ENCODE measurements at regions not wholly inside any gene's neighbourhood (a gene's known extent, or its start where the extent isn't known, plus 50 kb on each side); places are given as distances from the start of the nearest gene placed in this dataset.

DNA sequence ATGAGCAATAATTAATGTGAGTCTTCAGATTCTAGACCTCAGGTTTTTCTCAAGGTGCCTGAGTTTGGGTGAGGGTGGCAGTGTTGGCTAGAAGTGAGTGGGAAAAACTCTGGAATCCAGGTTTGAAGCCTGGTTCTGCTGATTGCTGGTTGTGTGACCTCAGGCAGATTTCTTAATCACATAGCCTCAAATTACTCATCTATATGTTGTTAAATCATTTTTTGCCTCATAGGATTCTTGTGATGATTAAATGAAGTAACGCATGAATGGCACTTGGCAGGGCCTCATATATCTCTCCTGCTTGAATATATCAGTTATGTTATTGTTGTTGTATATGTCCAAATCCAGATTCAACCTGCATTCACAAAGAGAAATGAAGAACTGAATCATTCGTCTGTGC lies 60.5 kb downstream of the NR2F2 start:
- DNase-seq = no peak

DNA sequence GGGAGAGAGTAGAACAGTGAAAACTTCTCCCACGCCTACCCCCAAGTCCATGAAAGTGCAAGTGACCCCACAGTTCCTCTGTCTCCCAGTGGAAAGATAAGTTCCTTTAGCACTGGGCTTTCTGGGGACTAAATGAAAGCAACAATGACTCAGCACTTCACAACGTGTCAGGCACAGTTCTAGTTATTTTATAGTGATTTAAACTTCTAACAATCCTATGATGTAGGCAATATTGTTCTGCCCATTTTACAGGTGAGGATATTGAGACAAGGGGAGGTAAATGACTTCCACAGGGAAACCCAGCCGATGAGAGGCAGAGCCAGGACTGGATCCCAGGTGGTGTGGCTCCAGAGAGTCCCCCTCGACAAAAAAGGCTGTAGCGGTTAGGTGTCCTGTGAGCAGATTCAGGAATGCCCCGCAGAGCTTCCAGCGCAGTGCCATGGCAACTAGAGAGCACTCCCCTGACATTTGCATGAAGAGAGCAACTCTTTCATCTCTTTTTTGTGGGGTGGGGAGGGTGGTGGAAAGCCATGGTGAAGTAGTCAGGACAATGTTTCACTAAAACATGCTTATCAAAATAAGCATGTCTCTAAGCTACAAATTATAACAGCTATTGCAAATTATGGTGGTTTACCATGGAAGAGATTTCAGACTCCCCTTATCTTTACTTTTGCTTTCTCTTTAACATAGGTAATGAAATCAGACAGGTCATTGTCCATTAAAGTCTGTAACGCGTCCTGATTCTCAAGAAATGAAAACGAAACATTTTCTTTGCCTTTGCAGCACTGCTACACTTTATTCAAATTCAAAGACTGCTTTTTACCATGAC lies 62.1 kb downstream of the NR2F2 start:
- DNase-seq = no peak

DNA sequence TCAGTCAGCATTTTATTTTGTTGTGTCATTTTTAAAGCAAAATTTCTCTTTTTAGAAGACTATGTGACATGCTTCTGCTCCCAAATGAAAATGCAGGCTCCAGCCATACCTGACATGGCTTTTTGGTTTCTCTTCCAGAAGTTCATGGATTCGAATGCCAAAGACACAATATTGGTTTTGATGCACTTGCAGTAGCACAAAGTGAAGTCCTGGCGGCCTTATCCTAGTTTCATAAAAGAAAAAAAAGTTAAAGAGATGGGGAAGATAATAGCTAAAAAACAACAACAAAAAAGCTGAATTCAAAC lies 62.7 kb downstream of the NR2F2 start:
- DNase-seq = no peak

DNA sequence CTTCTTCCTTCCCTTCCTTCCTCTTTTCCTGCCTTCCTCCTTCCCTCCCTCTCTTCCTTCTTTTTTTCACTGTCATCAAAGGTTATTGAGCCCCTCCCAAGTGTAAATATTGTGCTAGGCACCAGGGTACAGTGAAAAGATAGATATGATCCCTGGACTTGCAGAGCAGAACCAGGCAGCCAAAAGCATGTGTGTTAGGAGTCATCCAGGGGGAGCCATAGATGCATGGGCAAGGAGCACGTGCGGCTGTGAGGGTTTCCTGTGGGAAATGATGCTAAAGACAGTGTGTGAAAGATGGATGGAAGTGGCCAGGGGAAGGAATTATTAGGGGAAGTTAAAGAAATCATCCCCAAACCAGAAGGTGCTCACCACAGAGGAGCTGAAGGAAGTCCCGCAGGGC lies 65.2 kb downstream of the NR2F2 start:
- no peak for DNase-seq

DNA sequence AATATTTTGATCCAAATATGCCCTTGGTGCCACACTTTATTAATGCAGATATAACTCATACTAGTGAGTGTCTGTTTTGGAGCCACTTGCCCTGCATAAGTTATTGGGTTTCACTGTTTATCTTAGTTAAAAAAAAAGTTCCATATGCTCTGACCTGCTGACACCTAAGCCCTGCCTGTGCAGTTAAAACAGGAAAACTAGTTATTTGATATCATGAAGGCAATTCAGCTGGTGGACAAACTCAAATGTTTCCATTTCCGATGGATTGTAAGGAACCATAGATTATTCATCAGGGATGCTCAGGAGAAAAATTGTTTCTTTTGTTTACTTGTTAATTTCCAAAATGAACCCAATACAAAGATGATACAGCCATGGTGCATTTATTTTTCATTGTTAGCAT lies 68.3 kb downstream of the NR2F2 start:
- DNase-seq = no peak

DNA sequence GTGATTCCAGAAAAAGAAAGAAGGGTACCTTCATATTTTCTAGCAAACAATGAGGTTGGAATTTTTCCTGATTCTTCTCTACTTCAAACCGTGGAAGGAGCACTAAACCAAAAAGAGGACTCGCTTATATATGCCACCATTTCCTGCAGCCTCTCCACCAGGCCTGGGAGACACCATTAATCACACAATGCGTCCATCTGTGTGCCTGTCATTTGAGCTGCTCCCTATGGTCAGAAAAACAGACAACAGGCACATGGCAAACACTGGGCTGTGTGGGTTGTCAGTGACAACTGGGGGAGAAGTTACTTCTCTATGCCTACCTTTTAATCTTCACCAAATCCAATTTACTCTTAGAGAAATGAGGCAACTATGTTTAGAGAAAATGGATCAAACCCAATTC lies 71.9 kb downstream of the NR2F2 start:
- DNase-seq = no peak

DNA sequence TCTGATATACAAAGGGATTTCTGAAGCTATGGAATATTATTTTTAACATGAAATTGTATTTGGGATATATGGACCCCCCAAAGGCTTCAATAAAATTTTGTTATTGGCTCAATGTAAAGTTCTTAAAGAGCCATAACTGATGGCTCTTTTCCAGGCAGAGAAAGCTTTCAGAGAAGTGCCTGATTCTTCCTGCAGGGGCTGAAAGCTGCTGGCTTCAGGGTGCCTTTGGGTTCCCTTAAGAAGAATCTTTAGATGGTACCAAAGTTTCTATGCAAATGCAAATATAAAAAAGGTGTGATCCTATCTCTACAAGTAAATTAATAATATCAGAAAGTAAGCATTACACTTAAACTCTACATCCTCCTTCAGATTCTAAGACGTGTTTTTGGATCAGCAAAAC lies 72.6 kb downstream of the NR2F2 start:
- no peak for DNase-seq

DNA sequence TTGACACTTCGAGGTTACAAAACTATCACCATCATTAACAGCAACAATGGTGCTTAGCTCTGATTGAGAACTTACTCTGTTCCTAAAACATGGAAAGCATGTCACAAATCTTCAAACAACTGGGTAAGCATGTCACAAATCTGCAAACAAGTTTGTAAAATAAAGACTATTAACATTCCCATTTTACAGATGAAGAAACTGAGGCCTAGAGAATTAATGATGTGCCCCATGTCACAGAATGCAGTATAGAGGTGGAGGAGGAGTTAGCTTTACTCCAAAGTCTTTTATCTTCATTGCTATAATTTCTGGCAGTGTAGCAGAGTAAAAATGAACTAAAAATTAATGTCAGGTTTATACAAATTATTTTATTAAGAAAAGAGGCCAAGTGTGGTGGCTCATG lies 73.4 kb downstream of the NR2F2 start:
- no peak for DNase-seq

DNA sequence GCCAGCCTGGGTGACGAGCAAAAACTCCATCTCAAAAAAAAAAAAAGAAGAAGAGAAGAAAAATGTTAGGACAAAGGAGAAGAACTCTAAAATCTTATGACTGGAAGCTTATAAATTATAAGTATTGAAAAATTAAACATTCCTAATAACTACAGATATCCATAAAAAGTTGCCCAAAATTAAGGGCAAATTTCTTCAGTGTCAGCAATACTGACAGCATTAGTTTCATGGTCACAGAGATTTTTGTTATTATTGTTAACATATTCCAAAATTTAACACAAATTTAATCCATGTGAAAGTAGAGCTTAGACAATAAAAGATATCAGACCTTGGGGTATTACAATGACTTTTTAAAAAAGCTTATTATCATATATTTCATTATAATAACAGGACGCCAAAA lies 74.1 kb downstream of the NR2F2 start:
- DNase-seq = no peak

DNA sequence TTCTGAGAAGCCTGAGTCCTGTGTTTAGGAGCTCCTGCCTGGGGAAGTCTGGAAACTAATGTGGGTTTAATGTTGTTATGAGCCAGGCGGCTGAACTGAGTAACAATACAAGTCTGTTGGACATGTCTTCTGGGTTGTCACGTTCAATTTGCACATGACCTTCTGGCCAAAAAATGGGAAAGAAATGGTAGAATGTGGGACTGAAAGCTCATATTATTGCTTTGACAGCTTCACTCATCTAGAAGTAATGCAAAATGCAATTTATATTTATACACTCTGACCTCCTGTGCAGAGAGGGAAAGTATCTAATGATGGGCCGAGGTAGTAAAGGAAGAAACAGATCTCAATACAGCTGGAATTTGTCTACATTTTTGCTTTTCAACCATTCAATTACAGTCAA lies 75.8 kb downstream of the NR2F2 start:
- DNase-seq = no peak

DNA sequence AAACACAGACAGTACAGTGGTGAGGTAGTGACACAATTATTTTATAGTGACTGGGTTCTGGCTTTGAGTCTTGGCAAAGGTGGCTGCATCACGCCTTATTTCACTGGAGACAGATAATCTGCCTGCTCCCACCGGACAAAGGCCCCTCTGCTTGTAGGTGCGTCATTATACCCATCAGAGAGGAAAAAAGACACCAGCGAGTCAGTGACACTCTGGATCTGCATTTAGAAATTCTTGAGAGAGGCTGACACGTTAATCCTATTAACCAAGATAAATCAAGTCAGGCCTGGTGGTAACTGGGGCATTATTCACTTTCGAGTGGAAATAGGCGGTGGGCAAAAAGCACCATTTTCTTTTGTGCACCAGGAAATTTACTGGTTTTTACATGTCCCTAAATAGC lies 76.2 kb downstream of the NR2F2 start:
- DNase-seq = no peak

DNA sequence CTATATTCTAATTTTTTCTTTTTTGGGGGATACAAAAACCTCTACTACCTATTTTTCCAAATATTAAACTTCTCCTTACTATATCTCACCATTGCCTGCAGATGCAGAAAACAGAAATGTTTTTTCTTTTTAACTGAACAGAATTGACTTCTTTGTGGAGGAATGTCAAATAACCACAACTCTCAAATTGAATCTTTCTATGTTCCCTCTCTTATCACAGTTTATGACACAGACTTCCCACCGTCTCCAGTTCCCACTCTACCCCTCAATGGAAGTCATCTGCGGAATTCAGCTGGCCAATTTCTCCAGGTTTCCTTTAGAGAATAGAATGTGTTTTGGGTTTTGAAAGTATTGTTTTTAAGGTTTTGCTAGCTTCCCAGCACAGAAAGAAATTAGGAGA lies 77.0 kb downstream of the NR2F2 start:
- DNase-seq = no peak

DNA sequence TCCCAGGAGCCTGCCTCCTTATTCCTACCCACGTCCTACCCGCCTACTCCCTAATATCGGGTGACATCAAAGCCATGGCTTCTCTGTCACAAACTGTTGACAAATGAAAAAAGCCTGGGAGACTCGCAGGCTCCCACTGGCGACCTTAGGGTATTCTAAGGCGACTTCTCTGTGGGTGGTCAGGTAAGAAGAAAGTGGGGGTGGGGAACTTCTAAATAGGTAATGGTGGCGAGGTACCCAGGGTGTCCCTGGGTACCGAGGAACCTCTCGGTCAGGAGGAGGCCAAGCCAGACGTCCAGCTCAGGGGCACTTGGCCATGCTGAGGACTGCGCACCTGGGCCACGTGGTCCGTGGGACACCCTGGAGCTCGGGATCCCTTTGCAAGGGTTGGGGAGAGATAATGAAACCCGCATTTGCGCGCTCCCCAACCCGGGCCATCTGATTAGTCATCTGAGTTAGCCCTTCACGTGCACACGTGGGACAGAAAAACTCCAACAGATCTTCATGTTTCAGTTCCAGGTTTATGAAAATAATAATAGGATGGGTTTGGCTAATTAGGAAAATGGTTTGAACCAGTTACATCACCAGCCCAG lies 78.2 kb downstream of the NR2F2 start:
- no peak for DNase-seq

DNA sequence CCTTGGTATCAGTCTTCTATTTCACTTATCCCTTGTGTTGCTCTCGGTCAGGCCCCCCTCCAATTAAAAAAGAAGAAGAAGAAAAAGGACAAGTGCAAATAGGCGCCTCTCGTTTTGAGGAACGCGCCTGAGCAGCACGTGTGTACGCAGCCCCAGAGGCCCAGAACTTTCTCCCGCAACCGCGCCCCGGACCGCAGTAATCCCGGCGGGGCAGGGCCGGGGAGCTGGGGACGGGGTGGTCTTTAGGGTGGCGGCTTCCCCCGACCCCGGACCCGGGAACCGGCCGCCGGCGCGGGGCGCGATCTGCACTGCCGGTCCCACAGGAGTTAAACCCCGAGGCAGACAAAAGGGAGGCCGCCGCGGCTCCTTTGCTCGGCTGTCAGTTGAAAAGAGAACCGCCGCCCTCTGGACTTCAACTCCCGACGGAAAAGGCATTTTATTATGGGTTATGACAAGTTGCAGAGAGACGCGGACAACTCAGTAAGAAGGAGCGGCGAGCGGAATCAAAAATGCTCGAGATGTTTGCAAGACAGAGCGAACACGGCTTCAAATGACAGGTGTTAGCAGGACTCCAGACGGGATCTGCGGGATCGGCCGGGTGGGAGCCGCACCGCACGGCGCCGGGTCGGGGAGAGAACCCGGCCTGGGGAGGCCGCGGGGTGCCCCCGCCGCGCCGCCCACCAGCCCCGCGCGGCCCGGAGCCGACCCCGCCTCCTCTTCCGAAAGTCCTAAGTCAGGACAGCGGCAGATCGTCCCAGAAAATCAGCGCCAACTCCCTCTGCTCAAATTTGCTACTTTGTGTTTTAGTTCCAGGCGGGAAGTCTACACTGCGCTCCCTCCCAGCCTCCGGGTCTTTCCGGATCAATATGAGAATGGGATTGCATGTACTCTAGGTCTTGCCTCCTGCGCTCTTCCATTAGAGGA lies 79.0 kb downstream of the NR2F2 start:
- no peak for DNase-seq

DNA sequence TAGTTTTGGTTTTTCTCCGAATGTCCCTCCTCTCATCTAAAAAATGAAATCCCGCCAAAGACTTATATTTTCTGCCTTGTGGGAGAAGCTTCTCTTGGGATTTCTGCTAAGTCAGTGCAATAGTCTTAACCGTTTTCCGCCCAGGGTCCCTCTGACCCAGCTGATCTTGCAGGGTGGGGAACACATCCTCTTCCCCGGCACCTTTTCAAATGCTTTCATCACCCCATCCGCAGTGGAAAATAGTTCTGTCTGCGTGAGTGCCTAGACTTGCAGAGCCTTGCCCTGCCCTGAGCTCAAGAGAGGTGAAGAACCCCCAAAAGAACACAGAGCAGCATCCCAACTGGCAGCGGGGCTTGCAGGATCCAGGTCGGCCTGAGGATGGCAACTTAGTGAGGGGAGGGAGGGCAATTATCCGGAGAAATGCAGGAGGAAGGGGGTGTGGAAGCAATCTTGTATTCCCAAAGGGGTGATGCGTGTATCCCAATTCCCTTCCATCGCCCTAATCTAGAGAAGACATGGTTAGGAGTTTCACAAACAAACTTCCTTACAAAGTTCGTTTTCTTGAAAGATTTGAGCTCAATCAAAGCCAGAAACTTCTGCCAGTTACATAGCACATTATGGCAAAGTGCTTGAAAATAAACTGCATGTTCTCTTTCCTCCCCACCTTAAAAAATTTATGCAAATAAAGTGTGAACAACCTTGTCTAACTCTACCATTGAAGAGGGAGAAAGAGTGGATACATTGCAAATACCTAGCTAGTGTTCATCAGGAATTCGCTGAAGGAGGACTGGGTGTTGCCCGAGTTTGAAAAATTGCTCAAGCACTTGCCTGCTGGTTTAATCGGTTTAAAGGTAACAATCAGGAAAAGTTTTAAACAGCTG lies 79.9 kb downstream of the NR2F2 start:
- no peak for DNase-seq

DNA sequence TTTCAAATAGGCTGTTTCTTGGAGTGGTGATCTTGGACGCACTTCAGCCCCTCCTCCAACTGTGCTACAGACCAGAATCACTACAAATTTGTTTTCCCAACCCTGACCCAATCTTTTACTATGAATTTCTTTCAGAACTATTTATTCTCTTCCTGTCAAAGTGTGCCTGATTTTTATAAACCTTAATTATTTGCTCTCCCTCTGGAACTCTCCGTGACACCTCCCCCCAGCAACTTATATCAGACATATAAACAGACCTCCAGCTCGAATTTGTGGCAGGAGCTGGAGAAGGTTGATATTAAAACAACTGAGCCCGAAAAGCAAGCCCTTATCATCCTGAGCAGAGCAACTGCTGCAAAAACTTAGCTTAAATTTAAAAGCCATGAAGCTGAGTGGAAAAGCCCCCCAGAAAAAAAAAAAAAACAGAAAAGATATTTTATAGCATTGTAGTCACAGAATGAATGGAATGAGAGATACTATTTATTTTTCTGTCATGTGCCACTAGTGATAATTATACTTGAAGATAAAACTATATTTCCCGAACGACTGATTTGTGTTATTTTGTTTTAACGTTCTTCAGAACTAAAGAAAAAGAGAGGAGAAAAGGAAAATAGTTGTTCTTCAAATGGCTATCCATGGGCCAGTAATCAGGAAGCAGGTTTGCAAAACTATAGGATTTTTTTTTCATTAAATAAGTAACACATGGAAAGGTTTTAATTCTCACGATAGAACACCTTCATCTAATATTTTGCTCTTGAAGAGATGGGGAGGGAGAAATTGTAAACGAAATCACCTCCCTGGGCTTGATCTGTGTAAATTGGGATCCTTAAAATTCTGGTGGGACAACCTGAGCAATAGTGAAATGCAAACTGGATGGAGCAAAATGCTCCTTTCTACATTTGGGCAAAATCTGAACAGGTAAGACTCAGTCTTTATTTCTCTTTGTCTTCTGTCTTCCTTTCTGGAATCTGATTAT lies 80.8 kb downstream of the NR2F2 start:
- no peak for DNase-seq

DNA sequence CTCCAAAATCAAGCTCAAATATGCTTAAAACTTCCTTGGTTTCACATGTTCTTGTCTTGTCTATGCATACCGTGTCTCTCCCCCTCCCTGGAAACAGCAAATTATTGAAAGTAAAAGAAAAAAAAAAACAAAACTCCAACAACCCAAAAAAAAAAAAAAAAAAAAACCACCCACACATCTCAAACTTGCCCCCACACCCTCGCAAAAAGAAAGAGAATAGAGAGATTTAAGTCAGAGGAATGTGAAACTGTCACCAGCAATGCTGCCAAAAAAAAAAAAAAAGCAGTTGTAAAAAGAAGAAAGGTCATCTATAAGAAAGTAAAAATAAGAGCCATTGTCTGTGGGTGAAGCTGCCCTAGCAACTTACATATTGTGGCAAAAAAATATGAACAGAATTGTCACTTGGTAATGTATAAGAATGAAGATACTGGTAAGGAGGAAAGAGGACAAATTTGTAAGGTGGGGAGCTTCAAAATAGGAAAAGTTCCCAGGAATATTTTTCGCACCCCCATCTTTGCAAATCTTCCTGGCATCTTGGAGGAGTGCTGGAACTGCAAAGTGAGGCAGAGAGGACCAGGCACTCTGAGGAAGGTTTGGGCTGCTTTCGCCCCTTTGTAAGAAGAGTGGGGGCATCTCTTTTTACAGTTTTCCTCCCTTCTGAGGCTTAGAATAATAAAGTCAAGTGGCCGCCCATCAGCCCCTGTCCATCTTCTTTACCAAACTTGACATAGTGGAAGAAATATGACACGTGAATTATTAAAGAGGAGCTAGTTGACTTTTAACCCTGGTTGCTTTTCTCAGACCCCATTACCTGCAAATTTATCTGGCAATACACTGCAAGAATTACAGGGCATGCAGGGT lies 81.8 kb downstream of the NR2F2 start:
- no peak for DNase-seq

DNA sequence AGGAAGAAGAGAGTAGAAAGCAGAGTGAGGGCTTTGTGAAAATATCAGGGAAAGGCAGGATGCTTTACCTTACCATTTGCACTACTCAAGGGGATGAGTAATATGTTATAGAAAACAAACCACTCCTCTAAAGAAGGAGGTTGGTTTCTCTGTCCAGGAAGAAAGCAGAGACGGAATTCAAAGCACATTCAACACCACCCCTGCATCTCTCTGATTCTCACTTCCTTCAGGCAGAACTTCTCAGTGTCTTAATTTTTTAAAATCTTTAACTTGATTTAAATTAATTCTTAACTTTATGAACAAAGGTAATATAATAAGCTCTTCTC lies 82.4 kb downstream of the NR2F2 start:
- no peak for DNase-seq

DNA sequence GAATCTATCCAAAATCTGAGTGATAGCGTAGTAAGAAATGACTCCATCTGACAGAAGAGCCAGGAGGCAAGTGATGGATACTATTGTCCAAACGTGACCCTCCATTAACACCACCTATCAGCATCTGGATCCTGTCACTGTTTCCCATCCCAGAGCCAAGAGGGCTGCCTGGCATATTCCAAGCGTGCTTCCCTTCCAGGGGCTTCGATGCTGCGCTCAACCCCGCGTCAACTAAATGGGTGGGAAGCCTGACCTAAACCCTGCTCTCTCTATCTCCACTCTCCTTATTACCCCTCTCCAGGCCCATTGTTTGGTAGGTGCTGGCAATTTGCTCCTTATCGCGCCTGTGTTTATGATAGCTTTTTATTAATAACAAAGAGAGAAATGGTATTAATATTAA lies 83.2 kb downstream of the NR2F2 start:
- DNase-seq = no peak

DNA sequence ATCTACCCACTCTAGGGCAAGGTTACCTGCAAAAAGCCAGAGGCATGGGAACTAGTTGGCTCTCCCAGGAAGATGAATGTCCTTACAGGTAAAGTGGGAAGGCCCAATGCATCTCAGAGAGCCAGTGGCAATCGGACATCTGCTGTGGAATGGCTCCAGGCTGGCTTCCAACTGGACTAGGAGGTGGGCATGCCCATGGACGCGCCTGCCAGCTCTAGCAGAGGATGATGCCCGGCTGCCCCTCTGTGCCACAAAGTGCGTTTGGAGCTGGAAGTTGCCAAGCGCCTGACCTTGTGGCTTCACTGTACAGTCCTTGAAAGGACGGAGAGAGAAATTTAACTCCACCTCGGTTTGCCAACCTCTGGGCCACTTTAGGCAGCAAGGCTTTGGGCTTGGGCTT lies 84.4 kb downstream of the NR2F2 start:
- no peak for DNase-seq

All from C1 segment of cervical spinal cord (tissue), 14 donors.